ENCODE measurements at regions not wholly inside any gene's neighbourhood (a gene's known extent, or its start where the extent isn't known, plus 50 kb on each side); places are given as distances from the start of the nearest gene placed in this dataset.

- no peak for TF ChIP-seq POLR2A (IDR thresholded peaks at IDR 0.05; ENCODE audit: low read depth, low read length)
- TF ChIP-seq, protein P1, sequence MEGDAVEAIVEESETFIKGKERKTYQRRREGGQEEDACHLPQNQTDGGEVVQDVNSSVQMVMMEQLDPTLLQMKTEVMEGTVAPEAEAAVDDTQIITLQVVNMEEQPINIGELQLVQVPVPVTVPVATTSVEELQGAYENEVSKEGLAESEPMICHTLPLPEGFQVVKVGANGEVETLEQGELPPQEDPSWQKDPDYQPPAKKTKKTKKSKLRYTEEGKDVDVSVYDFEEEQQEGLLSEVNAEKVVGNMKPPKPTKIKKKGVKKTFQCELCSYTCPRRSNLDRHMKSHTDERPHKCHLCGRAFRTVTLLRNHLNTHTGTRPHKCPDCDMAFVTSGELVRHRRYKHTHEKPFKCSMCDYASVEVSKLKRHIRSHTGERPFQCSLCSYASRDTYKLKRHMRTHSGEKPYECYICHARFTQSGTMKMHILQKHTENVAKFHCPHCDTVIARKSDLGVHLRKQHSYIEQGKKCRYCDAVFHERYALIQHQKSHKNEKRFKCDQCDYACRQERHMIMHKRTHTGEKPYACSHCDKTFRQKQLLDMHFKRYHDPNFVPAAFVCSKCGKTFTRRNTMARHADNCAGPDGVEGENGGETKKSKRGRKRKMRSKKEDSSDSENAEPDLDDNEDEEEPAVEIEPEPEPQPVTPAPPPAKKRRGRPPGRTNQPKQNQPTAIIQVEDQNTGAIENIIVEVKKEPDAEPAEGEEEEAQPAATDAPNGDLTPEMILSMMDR (IDR thresholded peaks at IDR 0.05; ENCODE audit: extremely low read depth in 1 of 2, insufficient read depth in 1 of 2, low read depth in 1 of 2, low read length in 2 of 2) = no peak
- no peak for TF ChIP-seq JUN (IDR thresholded peaks at IDR 0.05; ENCODE audit: borderline replicate concordance, insufficient read depth, insufficient read length, low read depth)
- TF ChIP-seq MAX (IDR thresholded peaks at IDR 0.05; ENCODE audit: insufficient read depth, insufficient read length) = no peak
Observed at GRCh38 chr4:60020389-60020788, 1179.7 kb upstream of the ADGRL3 start.
